ENCODE measurements at regions not wholly inside any gene's neighbourhood (a gene's known extent, or its start where the extent isn't known, plus 50 kb on each side); places are given as distances from the start of the nearest gene placed in this dataset.

DNA sequence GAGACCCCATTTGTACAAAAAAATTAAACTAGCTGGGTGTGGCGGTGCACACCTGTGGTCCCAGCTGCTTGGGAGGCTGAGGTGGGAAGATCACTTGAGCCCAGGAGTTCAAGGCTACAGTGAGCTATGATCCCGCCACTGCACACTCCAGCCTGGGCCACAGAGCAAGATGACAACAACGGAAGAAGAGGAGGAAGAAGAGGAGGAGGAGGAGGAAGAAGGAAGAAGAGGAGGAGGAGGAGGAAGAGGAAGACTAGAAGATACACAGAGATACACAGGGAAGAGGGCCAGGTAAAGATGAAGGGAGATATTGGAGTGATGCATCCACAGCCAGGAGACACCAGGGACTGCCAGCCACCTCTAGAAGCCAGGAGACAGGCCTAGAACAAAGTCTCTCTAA, 75.7 kb upstream of the PTER start:
- no peak overlapping the region for H3K27ac ChIP-seq
- TF ChIP-seq, protein P1, sequence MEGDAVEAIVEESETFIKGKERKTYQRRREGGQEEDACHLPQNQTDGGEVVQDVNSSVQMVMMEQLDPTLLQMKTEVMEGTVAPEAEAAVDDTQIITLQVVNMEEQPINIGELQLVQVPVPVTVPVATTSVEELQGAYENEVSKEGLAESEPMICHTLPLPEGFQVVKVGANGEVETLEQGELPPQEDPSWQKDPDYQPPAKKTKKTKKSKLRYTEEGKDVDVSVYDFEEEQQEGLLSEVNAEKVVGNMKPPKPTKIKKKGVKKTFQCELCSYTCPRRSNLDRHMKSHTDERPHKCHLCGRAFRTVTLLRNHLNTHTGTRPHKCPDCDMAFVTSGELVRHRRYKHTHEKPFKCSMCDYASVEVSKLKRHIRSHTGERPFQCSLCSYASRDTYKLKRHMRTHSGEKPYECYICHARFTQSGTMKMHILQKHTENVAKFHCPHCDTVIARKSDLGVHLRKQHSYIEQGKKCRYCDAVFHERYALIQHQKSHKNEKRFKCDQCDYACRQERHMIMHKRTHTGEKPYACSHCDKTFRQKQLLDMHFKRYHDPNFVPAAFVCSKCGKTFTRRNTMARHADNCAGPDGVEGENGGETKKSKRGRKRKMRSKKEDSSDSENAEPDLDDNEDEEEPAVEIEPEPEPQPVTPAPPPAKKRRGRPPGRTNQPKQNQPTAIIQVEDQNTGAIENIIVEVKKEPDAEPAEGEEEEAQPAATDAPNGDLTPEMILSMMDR (conservative IDR thresholded peaks at IDR 0.05) = no peak

DNA sequence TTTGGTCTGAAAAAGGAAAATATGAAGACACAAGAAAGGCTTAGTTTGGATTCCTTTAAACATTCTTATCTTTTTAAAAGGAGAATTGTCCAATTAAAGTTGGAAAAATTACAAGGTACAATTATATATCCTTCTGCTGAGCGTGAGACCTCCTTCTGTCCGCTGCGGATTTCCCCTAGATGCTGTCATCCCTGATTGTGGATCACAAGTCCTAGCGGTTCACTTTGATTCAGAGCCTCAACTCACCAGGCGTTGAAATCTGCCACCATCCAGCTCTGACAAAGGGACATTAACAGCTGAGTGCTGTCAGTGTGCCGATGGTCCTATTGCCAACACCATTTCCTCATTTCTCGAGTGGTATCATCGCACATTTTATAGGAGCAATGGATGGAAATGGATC, 73.1 kb upstream of the PTER start:
- H3K27ac ChIP-seq = no peak overlapping the region
- TF ChIP-seq, protein P1 (conservative IDR thresholded peaks at IDR 0.05) = no peak

DNA sequence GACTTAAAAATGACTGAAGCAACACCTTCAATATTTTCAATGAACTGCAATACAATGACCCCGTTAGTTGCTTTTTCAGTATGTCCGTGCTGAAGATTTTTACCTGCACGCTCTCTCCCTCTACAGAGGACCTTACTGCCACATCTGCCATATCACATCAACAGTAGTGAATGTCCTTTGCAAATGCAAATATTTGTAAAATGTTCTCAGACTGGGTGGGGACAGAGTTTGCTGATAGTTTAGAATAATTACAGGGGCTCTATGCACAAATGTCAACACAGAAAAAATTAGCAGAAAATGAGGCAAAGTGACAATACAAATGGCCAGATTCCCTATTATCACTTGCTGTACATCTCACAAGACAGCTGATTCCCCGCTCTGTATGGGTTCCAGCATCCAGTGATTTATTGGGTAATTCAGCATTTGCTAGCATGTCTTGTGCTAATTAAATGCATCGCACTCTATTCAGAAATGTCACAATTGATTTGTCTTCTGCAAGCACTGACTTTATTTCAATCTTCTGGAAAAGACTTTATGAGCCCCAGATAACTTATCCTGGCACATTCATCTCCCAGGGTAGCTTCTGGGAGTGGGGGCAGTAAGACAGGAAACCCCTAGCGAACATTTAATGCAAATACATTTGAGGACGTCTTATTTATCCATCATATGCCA, 69.1 kb upstream of the PTER start:
- TF ChIP-seq, protein P1 (conservative IDR thresholded peaks at IDR 0.05) = no peak
- no peak overlapping the region for H3K27ac ChIP-seq

DNA sequence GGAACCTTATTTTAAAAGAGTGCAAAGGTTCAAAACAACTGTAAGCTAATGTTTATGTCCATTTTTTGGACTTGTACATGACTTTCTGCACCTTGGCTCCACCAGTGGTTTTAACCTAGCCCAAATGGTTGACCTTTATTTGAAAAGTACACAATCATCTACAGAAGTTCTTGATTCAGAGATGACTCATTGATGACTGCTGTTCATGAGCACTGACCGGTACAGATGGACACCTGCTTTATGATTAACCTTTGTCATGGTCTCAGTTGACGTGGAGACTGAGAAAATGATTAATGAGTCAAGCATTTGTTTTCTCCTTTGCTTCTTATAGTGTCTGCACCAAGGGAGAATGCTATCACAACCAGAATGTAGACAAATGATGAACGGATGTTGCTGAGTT, 55.7 kb upstream of the PTER start:
- H3K27ac ChIP-seq = no peak overlapping the region
- TF ChIP-seq, protein P1 (conservative IDR thresholded peaks at IDR 0.05) = no peak

DNA sequence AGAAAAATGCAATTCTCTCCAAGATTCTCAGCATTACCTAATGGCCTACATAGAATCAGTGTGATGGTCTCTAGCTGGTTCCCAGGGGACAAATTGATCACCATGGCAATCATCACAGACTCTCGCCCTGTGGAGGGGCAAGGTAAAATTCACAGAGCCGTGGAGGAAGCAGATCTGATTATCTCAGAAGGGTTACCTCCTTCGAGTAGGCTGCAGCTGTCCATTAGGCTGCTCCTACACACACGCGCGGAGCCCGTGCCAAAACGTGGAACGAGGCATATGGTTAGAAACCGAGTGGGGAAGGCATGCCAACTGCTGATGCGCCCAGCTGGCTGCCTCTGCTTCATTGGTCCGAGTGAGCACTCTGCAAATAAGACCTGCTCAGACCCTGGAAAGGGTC, 52.8 kb upstream of the PTER start:
- TF ChIP-seq, protein P1 (conservative IDR thresholded peaks at IDR 0.05) = no peak
- no peak overlapping the region for H3K27ac ChIP-seq

DNA sequence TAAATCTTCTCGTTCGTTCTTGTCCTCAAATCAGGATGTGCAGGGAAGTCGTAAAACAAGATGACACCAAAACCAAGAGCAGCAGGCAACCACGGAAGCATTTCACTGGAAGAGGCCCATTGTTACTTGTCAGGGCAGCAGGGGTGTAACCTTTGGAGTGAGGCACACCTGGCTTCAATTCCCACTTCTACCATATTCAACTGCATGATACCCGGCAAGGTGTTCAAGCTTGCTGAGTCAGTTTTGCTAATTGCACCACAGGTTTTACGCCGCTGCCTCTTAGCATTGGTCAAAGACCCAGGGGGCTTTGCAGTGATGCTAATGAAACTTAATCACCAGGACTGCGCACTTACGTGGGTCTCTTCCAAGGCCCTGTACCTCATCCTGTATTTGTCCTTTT, 50.0 kb upstream of the PTER start:
- TF ChIP-seq, protein P1 (conservative IDR thresholded peaks at IDR 0.05) = no peak
- no peak overlapping the region for H3K27ac ChIP-seq
